Stomach (tissue), 8 donors: ENCODE measurements at regions not wholly inside any gene's neighbourhood (a gene's known extent, or its start where the extent isn't known, plus 50 kb on each side); places are given as distances from the start of the nearest gene placed in this dataset.
A peak's percentile ranks its signal among the peaks of the same experiment; 100 is the strongest.
"Not testable (repeated sequence)": the region's sequence is repeated elsewhere in the genome, so short reads cannot be mapped to it uniquely, and the experiment has no call there.

Experiments
- DNase-seq, 2 donors: peaks; one replicate each; pipeline versions ENCODE4 v3.0.0 to v3.0.0-alpha.2; 2013 to 2019
- H3K27ac ChIP-seq, 5 donors: fragments of 200-600 bp in 4 of 5; sonication (generic) in 4 of 5; one replicate each; pipeline ENCODE4 v1.5.1; 2013 to 2019; ENCODE audit warnings: mild to moderate bottlenecking in 1 of 5, moderate library complexity in 1 of 5
- H3K27me3 ChIP-seq, 3 donors: fragments of 200-600 bp; sonication (generic); one replicate each; pipeline ENCODE4 v1.5.1; 2017 to 2019; ENCODE audit warnings: mixed run types in 1 of 3
- H3K36me3 ChIP-seq, 4 donors: fragments of 200-600 bp; sonication (generic); 1 replicate in 3 of 4; 2 replicates in 1 of 4; pipeline ENCODE4 v1.5.1; 2016 to 2019
- H3K4me1 ChIP-seq, 4 donors: fragments of 200-600 bp; sonication (generic); one replicate each; pipeline ENCODE4 v1.5.1; 2016 to 2019
- H3K4me3 ChIP-seq, 4 donors: fragments of 200-600 bp; sonication (generic) in 3 of 4; one replicate each; pipeline ENCODE4 v1.5.1; 2016 to 2019; ENCODE audit warnings: mild to moderate bottlenecking in 1 of 4
- H3K9me3 ChIP-seq, 4 donors: fragments of 200-600 bp; sonication (generic); one replicate each; pipeline ENCODE4 v1.5.1; 2016 to 2019
- WGBS, 5 donors: extraction: QIAGEN DNeasy Blood & Tissue Kit in 3 of 5; methylation state at CpG; one replicate each; pipeline versions ENCODE4 v1.1.5 to v1.1.7; 2013 to 2018; 5-methylcytosine and 5-hydroxymethylcytosine counted together
- intact Hi-C: fragments of 100-400 bp; cut with DNase I; formaldehyde crosslinking; loops from one replicate; pipeline ENCODE4 v1.15.1; 2023; ENCODE audit warnings: low total_unique reads
- donor health status: healthy with polysubstance abuse.
- donor health status: Bipolar disorder and iron deficiency.
- donor health status: healthy.

DNA sequence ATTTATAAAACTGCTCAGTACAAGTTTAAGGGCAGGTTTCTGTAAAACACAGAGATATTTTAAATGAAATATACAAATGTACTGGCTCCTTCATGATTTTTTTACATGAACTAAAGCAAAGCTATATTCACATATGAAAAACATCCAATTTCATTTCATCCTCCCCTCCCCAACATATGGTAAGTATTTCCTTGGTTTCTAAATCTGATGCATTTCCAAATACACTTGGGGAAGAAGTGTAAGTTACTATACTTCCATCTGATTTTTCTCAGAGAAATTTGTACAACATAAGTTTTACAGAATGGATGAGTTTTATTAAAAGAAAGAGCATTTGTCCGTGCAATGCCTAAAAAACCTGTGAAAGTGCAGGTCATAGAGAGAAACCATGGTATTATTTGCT, 109.0 kb upstream of the POMZP3 start:
- WGBS, 5 donors = 86 to 96% (median 93%) methylated on average over 1 of the region's 1 CpG
- not testable (repeated sequence) for H3K36me3 ChIP-seq

GRCh38 chr7:76735668-76736067, 108.6 kb upstream of the POMZP3 start:
- H3K27ac ChIP-seq, H3K4me1 ChIP-seq, H3K27me3 ChIP-seq, H3K36me3 ChIP-seq, intact Hi-C loops, H3K9me3 ChIP-seq, H3K4me3 ChIP-seq, DNase-seq: not testable (repeated sequence)
- WGBS, 5 donors = 20 to 60% methylated on average over 1 of the region's 1 CpG; no CpG with 5 or more reads in 3 of the 5 donors

More for the DNA sequence above, 109.0 kb upstream of the POMZP3 start:
- H3K4me3 ChIP-seq, H3K9me3 ChIP-seq, H3K27me3 ChIP-seq, H3K4me1 ChIP-seq, H3K27ac ChIP-seq, intact Hi-C loops, DNase-seq: not testable (repeated sequence)

DNA sequence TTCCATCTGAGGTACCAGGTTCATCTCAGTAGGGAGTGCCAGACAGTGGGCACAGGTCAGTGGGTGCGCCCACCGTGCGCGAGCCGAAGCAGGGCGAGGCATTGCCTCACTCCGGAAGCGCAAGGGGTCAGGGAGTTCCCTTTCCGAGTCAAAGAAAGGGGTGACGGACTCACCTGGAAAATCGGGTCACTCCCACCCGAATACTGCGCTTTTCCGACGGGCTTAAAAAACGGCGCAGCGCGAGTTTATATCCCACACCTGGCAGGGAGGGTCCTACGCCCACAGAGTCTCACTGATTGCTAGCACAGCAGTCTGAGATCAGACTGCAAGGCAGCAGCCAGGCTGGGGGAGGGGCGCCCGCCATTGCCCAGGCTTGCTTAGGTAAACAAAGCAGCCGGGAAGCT, 101.5 kb upstream of the POMZP3 start:
- Histone ChIP-seq H3K27ac (peak overlapping the region in 2 of 5 donors; percentile 10 to 38), H3K4me3 (peak overlapping the region in 1 of 4 donors; percentile 36)
- H3K36me3 ChIP-seq, H3K27me3 ChIP-seq, H3K9me3 ChIP-seq, H3K4me1 ChIP-seq, intact Hi-C loops: not testable (repeated sequence)
- 56 to 84% (median 67%) methylated on average over 20 to 22 of the region's 23 CpGs for WGBS, 5 donors
- DNase-seq = peak in 1 of 2 donors; percentile 11

GRCh38 chr7:76723928-76724327, 96.8 kb upstream of the POMZP3 start:
- H3K9me3 ChIP-seq, H3K36me3 ChIP-seq, H3K27ac ChIP-seq, DNase-seq, intact Hi-C loops, H3K4me1 ChIP-seq, H3K4me3 ChIP-seq, H3K27me3 ChIP-seq: not testable (repeated sequence)
- WGBS, 5 donors = 22 to 40% (median 33%) methylated on average over 1 to 3 of the region's 3 CpGs; no CpG with 5 or more reads in 2 of the 5 donors

GRCh38 chr7:76716551-76716950, 89.5 kb upstream of the POMZP3 start:
- peaks cover 0 to 15% (median 8%) of the 10 kb centered on the region in 4 donors for H3K9me3 ChIP-seq
- H3K4me3 ChIP-seq, H3K27ac ChIP-seq, H3K27me3 ChIP-seq, DNase-seq, H3K36me3 ChIP-seq, H3K4me1 ChIP-seq, intact Hi-C loops: not testable (repeated sequence)
- 83 to 100% (median 96%) methylated on average over 2 to 4 of the region's 4 CpGs for WGBS, 5 donors

DNA sequence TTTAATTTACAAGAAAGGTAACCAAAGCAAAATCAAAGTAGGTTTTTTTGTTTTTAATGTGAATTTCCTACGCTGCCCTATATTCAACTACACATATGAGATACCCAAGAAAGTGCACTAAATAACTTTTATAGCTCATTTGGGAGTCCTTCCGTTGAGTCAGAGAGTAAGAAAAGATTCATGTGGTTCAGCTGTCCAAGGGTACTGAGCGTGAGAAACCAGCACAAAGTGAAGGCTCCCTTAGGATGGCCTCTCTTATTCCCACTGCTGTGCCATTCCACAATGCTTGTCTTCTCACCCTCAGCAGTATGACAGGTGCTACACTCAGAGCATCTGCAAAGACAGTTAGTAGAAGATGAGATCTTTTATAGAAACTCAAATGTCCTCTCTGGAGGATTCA, 85.8 kb upstream of the POMZP3 start:
- WGBS, 5 donors = 92 to 99% (median 95%) methylated on average over 3 of the region's 3 CpGs
- DNase-seq, H3K4me3 ChIP-seq, H3K4me1 ChIP-seq, H3K27me3 ChIP-seq, intact Hi-C loops, H3K36me3 ChIP-seq, H3K27ac ChIP-seq: not testable (repeated sequence)
- H3K9me3 ChIP-seq = peaks cover 0 to 15% (median 8%) of the 10 kb centered on the region in 4 donors

DNA sequence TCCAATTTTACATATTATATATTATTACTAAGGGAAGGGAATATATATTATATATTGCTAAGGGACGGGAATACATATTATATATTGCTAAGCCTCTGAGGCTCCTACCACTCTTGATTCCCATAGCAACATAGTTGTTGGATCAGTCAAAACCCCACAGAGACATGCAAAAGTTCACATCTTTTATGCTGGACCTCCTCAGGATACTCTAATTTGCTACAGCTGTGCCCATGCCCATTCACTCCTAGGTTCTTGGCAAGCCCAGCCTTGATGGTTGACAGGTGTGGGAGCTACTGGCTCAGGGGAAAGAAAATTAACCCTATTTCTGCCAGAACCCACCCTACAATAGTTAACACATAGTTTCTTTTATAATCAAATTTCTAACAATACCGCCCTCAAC, 84.6 kb upstream of the POMZP3 start:
- H3K9me3 ChIP-seq, H3K27ac ChIP-seq, H3K4me1 ChIP-seq, H3K4me3 ChIP-seq, DNase-seq, intact Hi-C loops, H3K36me3 ChIP-seq, H3K27me3 ChIP-seq: not testable (repeated sequence)
- 90 to 100% (median 93%) methylated on average over 2 of the region's 2 CpGs for WGBS, 5 donors

DNA sequence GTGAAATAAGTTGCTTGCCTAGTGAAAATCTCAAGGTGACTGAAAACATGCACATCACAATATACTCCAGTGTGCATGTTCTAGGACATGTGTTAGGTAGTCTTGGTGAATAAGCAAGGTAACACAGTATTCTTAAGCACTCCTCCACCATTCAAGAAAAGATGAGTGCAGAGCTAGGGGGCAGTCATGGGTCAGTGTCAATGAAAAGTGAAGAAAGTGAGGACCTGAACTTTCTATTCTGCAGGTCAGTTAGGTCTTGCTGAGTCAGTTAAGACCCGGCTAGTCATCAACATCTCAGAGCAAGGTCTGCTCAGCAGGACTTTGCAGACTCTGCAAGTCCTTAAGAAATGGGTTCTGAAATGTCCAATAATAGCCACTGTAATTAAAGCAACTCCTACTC, 82.6 kb upstream of the POMZP3 start:
- DNase-seq, intact Hi-C loops, H3K27me3 ChIP-seq, H3K27ac ChIP-seq, H3K4me1 ChIP-seq, H3K9me3 ChIP-seq, H3K36me3 ChIP-seq, H3K4me3 ChIP-seq: not testable (repeated sequence)
- 45 to 67% (median 56%) methylated on average over 1 of the region's 1 CpG; no CpG with 5 or more reads in 1 of the 5 donors for WGBS, 5 donors

GRCh38 chr7:76708446-76708845, 81.4 kb upstream of the POMZP3 start:
- intact Hi-C loops, DNase-seq, H3K4me3 ChIP-seq, H3K27ac ChIP-seq, H3K4me1 ChIP-seq, H3K9me3 ChIP-seq, H3K36me3 ChIP-seq, H3K27me3 ChIP-seq: not testable (repeated sequence)
- 85 to 97% (median 91%) methylated on average over 2 of the region's 2 CpGs for WGBS, 5 donors

DNA sequence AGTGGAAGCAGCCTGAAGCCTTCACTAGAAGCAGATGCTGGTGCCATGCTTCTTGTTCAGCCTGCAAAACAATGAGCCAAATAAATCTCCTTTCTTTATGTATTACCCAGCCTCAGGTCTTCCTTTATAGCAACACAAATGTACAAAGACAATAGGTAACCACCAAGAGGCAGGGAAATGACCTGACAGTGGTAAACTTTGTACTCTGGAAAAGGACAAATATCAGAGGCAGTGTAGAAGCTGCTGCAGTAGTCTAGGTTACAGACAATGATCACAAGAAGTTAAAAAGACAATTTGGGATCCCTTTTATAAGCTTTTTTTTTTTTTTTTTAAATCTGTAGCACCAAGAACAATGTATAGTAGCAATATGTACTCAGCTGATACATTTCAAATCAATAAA, 76.7 kb upstream of the POMZP3 start:
- H3K36me3 ChIP-seq, DNase-seq, H3K9me3 ChIP-seq, H3K27ac ChIP-seq, intact Hi-C loops, H3K4me3 ChIP-seq, H3K4me1 ChIP-seq, H3K27me3 ChIP-seq: not testable (repeated sequence)

DNA sequence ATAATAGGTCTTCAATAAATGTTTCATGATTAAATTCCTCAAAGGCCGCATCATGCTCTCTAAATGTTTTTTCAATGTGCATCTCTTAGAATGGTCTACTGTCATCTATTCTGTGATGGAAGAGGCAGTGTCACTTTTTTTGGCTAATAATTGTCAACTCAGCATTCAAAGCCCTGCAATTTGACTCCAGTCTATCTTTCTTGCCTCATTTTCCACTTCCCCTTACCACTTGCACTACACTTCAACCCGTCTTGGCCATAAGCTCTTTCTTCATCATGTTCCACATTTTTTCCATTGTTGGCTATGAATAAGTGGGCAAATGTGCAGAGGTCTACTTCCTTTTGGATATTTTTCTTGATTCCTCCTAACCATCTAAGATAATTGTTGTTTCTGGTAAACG, 59.2 kb upstream of the POMZP3 start:
- H3K4me1 ChIP-seq, H3K9me3 ChIP-seq, H3K36me3 ChIP-seq, H3K4me3 ChIP-seq, DNase-seq, H3K27ac ChIP-seq, intact Hi-C loops, H3K27me3 ChIP-seq: not testable (repeated sequence)
- 80 to 99% (median 97%) methylated on average over 2 to 3 of the region's 3 CpGs for WGBS, 5 donors

DNA sequence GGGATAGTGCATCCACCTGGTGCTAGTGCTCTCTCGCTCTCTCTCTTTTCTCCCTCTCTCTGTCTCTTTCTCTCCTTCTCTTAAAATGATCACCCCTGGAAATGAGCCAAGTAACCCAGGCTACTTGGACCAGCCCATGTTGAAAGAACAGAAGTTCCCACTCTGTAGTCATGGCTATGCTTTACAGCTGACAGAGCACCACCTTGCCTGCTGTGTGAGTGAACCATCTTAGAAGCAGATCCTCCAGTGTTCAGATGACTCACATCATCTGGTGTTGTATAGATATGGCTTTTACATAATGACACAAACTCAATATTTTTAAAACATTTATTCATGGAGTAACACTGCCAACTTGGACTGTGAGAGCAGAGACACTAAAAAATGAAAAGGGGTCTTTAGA, 57.7 kb upstream of the POMZP3 start:
- H3K9me3 ChIP-seq, H3K27ac ChIP-seq, H3K4me1 ChIP-seq, H3K36me3 ChIP-seq, H3K27me3 ChIP-seq, intact Hi-C loops, DNase-seq, H3K4me3 ChIP-seq: not testable (repeated sequence)
- WGBS, 5 donors = 90 to 100% (median 100%) methylated on average over 1 of the region's 1 CpG

DNA sequence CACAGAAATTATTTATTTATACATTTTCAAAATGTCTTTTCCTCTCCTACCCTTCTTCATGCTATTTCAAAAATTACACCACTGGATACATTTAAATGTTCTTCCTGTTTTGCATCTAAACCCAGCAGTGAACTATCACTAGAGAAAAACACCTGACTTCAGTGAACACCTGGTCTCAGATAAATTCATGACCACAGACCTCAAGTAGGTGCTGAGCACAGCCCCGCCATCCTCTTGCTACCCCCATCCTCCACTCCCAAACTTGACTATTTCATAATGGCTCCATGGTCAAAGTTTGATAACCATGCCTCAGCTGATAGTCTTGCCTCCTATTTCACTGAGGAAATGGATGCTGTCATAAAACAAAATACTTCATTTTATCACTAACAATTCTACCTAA, 56.6 kb upstream of the POMZP3 start:
- H3K36me3 ChIP-seq, intact Hi-C loops, H3K27ac ChIP-seq, H3K4me3 ChIP-seq, DNase-seq, H3K9me3 ChIP-seq, H3K4me1 ChIP-seq, H3K27me3 ChIP-seq: not testable (repeated sequence)
- WGBS, 5 donors = 77 to 96% (median 93%) methylated on average over 1 of the region's 1 CpG
